Kidney (tissue), 13 donors: ENCODE measurements at regions not wholly inside any gene's neighbourhood (a gene's known extent, or its start where the extent isn't known, plus 50 kb on each side); places are given as distances from the start of the nearest gene placed in this dataset.

Experiments used
- DNase-seq, 5 donors: peaks; one replicate each; pipeline ENCODE4 v3.0.0-alpha.2; 2013 to 2020
- FAIRE-seq: peaks from 2 replicates; lab custom pipeline; 2012; peaks lifted over from hg19 to GRCh38; lab: Jason Lieb, UNC
- H3K27ac ChIP-seq, 2 donors: one replicate each; pipeline ENCODE4 v1.7.0; 2013; ENCODE audit warnings: low read depth in 2 of 2, low read length in 2 of 2, inconsistent platforms in 1 of 2
- H3K27me3 ChIP-seq: one replicate; pipeline ENCODE4 v1.7.1; 2013; ENCODE audit warnings: low read length, inconsistent platforms; ENCODE audit not compliant: control insufficient read depth, insufficient read depth
- H3K36me3 ChIP-seq, 3 donors: one replicate each; pipeline versions ENCODE4 v1.7.0 to v1.7.1; 2013; ENCODE audit warnings: low read length in 3 of 3, control low read depth in 1 of 3, inconsistent platforms in 1 of 3; ENCODE audit not compliant: insufficient read depth in 3 of 3, control insufficient read depth in 2 of 3
- H3K4me1 ChIP-seq, 3 donors: one replicate each; pipeline versions ENCODE4 v1.7.0 to v1.7.1; 2013; ENCODE audit warnings: low read length in 3 of 3, inconsistent platforms in 1 of 3, low read depth in 1 of 3; ENCODE audit not compliant: control insufficient read depth in 2 of 3, insufficient read depth in 2 of 3
- H3K4me3 ChIP-seq, 3 donors: one replicate each; pipeline versions ENCODE4 v1.7.0 to v1.8.1; 2013; ENCODE audit warnings: low read length in 3 of 3, control low read depth in 1 of 3, inconsistent platforms in 1 of 3
- H3K9ac ChIP-seq, 3 donors: one replicate each; pipeline versions ENCODE4 v1.7.0 to v1.7.1; 2013; ENCODE audit warnings: low read length in 3 of 3, control low read depth in 1 of 3, inconsistent platforms in 1 of 3
- H3K9me3 ChIP-seq, 3 donors: one replicate each; pipeline versions ENCODE4 v1.7.0 to v1.7.1; 2013; ENCODE audit warnings: low read length in 3 of 3, control low read depth in 1 of 3, inconsistent platforms in 1 of 3; ENCODE audit not compliant: control insufficient read depth in 2 of 3, insufficient read depth in 1 of 3
- CTCF ChIP-seq: IDR thresholded peaks from 3 replicates; pipeline ENCODE4 v1.5.1; 2012; ENCODE audit warnings: mild to moderate bottlenecking, moderate library complexity, borderline replicate concordance; ENCODE audit not compliant: insufficient read depth; ENCODE audit errors: extremely low read depth
- intact Hi-C: fragments of 100-400 bp; cut with DNase I; formaldehyde crosslinking; loops from one replicate; pipeline ENCODE4 v1.11.1; 2022
- donor health status: control.
- donor health status: control.
- donor health status: control.
- donor health status: control.
- donor health status: control.
- donor health status: DM: yes; HTN: yes; CAD: no.
- donor health status: Normal renal cell carcinoma (clear cell type).

DNA sequence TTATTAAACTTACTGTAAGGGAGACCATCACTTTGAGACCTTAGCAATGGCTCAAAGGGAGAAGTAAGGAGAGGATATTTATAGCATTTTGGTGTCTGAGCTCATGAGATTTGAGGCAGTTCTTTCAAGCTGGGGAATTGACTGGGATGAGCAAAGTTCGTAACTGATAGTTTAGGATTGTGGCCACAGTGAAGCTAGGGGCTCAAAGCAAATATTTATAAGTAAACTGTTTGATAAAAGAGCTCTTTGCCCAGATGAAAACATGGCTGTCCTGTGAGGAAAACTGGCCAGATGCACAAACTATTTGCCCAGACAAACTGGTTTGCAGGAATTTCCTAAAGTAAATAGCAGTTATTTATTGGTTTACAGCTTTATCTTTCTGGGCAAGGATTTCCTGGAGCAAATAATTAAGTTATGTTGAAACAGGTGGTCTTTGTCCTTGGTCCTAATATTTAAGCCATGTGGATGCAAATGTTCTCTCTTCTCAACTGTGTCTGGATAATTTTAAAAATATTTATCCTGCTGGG lies 59.7 kb upstream of the TMTC4 start:
- Histone ChIP-seq H3K9ac (no peak overlapping the region), H3K9me3 (no peaks in the 10 kb centered on the region), H3K4me3 (no peak overlapping the region), H3K27me3 (no peaks in the 10 kb centered on the region), H3K36me3 (no peaks in the 10 kb centered on the region), H3K27ac (no peak overlapping the region), H3K4me1 (no peaks in the 10 kb centered on the region)
- FAIRE-seq (no peak), DNase-seq (no peak)
- no peak for TF ChIP-seq CTCF
- intact Hi-C loops = no loop called here

DNA sequence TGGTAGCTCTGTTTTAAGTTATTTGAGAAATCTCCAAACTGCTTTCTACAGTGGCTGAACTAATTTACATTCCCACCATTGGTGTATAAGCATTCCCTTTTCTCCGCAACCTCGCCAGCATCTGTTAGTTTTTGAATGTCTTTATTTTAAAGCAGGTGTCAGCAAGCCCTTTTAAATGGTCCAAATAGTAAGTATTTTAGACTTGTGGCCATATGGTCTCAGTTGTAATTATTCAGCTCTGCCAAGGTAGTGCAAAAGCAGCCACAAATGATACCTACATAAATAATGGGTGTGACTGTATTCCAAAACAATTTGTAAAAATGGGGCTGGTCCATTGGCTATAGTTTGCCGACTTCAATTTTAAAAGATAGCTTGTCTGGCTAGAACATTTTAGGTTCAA lies 58.7 kb upstream of the TMTC4 start:
- H3K36me3 ChIP-seq = no peaks in the 10 kb centered on the region
- intact Hi-C loops = no loop called here
- FAIRE-seq (no peak), DNase-seq (no peak)
- H3K4me1 ChIP-seq = no peaks in the 10 kb centered on the region
- H3K9me3 ChIP-seq = peaks cover 0 to 2% (median 0%) of the 10 kb centered on the region in 3 donors
- TF ChIP-seq CTCF = no peak
- H3K9ac ChIP-seq = no peak overlapping the region
- H3K27me3 ChIP-seq = no peaks in the 10 kb centered on the region
- H3K27ac ChIP-seq = no peak overlapping the region
- H3K4me3 ChIP-seq = no peak overlapping the region

DNA sequence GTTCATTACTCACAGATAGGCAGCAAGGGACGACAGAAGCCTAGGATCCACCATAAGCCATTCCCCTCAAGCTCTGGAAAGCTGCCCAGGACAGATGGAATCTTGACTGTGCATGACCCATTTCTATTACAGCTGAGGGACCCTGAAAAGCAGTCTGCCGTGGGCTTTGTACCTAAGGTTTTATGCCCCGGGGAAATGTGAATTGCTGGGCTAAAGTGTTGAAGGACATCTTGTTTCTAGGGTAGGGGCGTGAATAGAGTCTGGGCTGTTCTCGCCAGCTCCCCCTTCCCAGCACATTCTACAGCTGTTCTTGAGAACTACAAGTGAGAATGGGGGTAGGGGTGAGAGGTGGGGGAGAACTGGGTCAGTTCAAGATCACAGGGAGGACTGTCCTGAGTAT lies 53.6 kb upstream of the TMTC4 start:
- Histone ChIP-seq H3K4me3 (no peak overlapping the region), H3K27ac (no peak overlapping the region), H3K36me3 (no peaks in the 10 kb centered on the region), H3K27me3 (no peaks in the 10 kb centered on the region), H3K4me1 (no peaks in the 10 kb centered on the region), H3K9me3 (peaks cover 0 to 8% (median 2%) of the 10 kb centered on the region in 3 donors), H3K9ac (no peak overlapping the region)
- DNase-seq (no peak), FAIRE-seq (no peak)
- TF ChIP-seq CTCF = no peak
- intact Hi-C loops = no loop called here

DNA sequence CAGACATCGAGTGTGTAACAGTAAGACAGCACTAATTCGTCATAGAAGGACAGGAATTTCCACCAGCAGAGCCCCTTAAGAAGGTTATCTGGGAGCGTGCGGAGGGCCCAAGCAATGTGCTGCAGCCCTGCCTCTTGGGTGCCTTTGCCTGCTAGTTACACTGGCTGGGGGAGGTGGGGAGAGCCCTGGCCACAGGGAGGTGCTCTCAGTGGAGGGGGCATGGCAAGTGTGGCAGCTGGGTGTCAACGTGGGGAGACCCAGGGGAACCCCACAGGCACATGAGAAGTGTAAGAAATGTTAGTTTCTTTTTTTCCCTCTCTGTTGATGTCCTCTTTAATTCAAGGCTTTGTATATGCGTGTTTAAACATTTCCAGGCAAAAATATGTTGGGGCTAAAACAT lies 50.9 kb upstream of the TMTC4 start:
- Histone ChIP-seq H3K27ac (no peak overlapping the region), H3K4me1 (no peaks in the 10 kb centered on the region), H3K27me3 (no peaks in the 10 kb centered on the region), H3K9ac (no peak overlapping the region), H3K36me3 (no peaks in the 10 kb centered on the region), H3K9me3 (peaks cover 0 to 8% (median 2%) of the 10 kb centered on the region in 3 donors), H3K4me3 (no peak overlapping the region)
- DNase-seq = no peak
- intact Hi-C loops = no loop called here
- no peak for TF ChIP-seq CTCF
- FAIRE-seq = no peak
